Daoy (cell line): ENCODE measurements at regions not wholly inside any gene's neighbourhood (a gene's known extent, or its start where the extent isn't known, plus 50 kb on each side); places are given as distances from the start of the nearest gene placed in this dataset.

Experiments used
- DNase-seq: peaks from one replicate; pipeline ENCODE4 v3.0.0-alpha.2; 2015; ENCODE audit warnings: low read depth

- no peak for DNase-seq
Measured at GRCh38 chr21:25424048-25424447, 183.2 kb downstream of the MRPL39 start.

- no peak for DNase-seq
Measured at GRCh38 chr21:25422610-25423608, 184.4 kb downstream of the MRPL39 start.

- DNase-seq: peak; percentile 47
Measured at GRCh38 chr21:25421321-25422028, 185.8 kb downstream of the MRPL39 start.

GRCh38 chr21:25420831-25421230 lies 186.4 kb downstream of the MRPL39 start:
- no peak for DNase-seq

- DNase-seq: no peak
Measured at GRCh38 chr21:25416669-25417068, 190.6 kb downstream of the MRPL39 start.

- no peak for DNase-seq
Measured at GRCh38 chr21:25412100-25412499, 195.2 kb downstream of the MRPL39 start.

- no peak for DNase-seq
Measured at GRCh38 chr21:25409978-25410377, 197.3 kb downstream of the MRPL39 start.

GRCh38 chr21:25408666-25409065 lies 198.6 kb downstream of the MRPL39 start:
- no peak for DNase-seq

- no peak for DNase-seq
Measured at GRCh38 chr21:25406887-25407579, 200.2 kb downstream of the MRPL39 start.

GRCh38 chr21:25405984-25406383 lies 201.3 kb downstream of the MRPL39 start:
- no peak for DNase-seq

- DNase-seq: no peak
Measured at GRCh38 chr21:25402134-25402961, 204.9 kb downstream of the MRPL39 start.

GRCh38 chr21:25400427-25400826 lies 206.9 kb downstream of the MRPL39 start:
- DNase-seq: no peak

GRCh38 chr21:25398630-25399029 lies 208.7 kb downstream of the MRPL39 start:
- DNase-seq: no peak

- no peak for DNase-seq
Measured at GRCh38 chr21:25396135-25396711, 211.1 kb downstream of the MRPL39 start.

- DNase-seq: no peak
Measured at GRCh38 chr21:25391777-25392176, 215.5 kb downstream of the MRPL39 start.

GRCh38 chr21:25390701-25391100 lies 216.6 kb downstream of the MRPL39 start:
- no peak for DNase-seq

- DNase-seq: no peak
Measured at GRCh38 chr21:25387665-25388064, 219.6 kb downstream of the MRPL39 start.

GRCh38 chr21:25385911-25386474 lies 221.3 kb downstream of the MRPL39 start:
- DNase-seq: peak; percentile 51

- no peak for DNase-seq
Measured at GRCh38 chr21:25385341-25385740, 221.9 kb downstream of the MRPL39 start.

- no peak for DNase-seq
Measured at GRCh38 chr21:25384782-25385181, 222.5 kb downstream of the MRPL39 start.

GRCh38 chr21:25383545-25383944 lies 223.7 kb downstream of the MRPL39 start:
- no peak for DNase-seq
